ENCODE measurements at regions not wholly inside any gene's neighbourhood (a gene's known extent, or its start where the extent isn't known, plus 50 kb on each side); places are given as distances from the start of the nearest gene placed in this dataset.

DNA sequence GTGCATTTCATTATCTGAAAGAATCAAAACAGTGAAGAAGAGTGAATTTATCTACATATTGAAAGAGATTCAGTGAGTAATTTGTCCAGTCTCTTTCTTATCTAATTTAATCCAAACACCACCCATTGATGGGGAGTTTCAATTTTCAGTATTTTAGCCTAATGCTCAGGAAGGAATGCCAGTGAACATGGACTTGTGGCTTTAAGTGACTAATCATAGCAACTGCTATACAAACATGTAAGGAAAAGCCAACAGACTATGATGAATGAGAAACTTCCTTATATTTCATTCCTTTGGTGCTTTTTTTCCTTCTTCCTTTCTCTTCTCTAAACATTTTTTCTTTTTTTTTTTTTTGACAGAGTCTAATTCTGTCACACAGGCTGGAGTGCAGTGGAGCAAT, 885.8 kb downstream of the KCNJ2 start:
- DNase-seq (ENCODE audit: low read depth), result no peak
- TF ChIP-seq CTCF (IDR thresholded peaks at IDR 0.05; ENCODE audit: insufficient read depth, low read length, poor library complexity, severe bottlenecking), result no peak

DNA sequence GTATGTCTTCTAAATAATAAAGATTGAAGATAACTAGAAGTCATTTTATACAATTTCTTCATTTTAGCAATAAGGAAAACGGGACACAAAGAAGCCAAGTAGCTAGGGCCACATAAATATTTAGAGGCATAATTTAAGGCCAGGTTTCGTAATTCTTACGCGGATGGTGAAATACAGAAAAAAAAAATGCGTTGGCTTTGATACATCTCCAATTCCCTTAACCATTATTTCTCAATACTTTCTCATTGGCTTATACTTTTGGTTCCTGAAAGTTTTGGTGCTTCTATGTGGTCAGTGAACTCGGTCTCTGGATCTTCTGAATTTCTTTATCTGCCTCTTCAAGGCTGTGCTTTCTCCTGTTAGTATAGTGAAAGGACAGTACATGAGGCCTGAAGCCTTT, 888.1 kb downstream of the KCNJ2 start:
- TF ChIP-seq CTCF (IDR thresholded peaks at IDR 0.05; ENCODE audit: insufficient read depth, low read length, poor library complexity, severe bottlenecking), result no peak
- no peak for DNase-seq (ENCODE audit: low read depth)
- H3K36me3 ChIP-seq (ENCODE audit: control insufficient read depth, insufficient read depth, low read length), result no peaks in the 10 kb centered on the region
- H3K4me3 ChIP-seq (ENCODE audit: low read depth, low read length), result no peak overlapping the region
- H3K27me3 ChIP-seq (ENCODE audit: control insufficient read depth, insufficient read depth, low read length), result no peaks in the 10 kb centered on the region

More for the DNA sequence above, 885.8 kb downstream of the KCNJ2 start:
- Histone ChIP-seq H3K27me3 (ENCODE audit: control insufficient read depth, insufficient read depth, low read length) (no peaks in the 10 kb centered on the region), H3K36me3 (ENCODE audit: control insufficient read depth, insufficient read depth, low read length) (no peaks in the 10 kb centered on the region), H3K4me3 (ENCODE audit: low read depth, low read length) (no peak overlapping the region)

DNA sequence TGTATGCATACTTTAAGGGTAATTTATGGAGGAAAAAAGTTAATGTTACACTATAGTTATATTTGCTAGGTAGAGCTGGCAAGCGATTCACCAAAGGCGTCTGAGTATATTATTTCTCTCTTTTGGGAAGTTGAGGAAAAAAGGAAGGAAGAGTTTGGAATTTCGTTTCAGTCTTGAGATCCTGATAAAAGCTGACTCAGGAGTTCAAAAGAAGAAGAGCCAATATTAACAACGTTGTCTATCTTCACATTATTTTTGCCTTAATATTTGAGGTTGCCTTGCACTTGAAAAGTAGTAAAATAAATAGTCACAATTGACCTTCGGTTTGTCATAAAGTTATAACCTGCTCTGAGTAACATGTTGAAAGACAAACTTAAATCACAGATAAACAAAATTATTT, 888.6 kb downstream of the KCNJ2 start:
- Histone ChIP-seq H3K36me3 (ENCODE audit: control insufficient read depth, insufficient read depth, low read length) (no peaks in the 10 kb centered on the region), H3K27me3 (ENCODE audit: control insufficient read depth, insufficient read depth, low read length) (no peaks in the 10 kb centered on the region), H3K4me3 (ENCODE audit: low read depth, low read length) (no peak overlapping the region)
- no peak for TF ChIP-seq CTCF (IDR thresholded peaks at IDR 0.05; ENCODE audit: insufficient read depth, low read length, poor library complexity, severe bottlenecking)
- no peak for DNase-seq (ENCODE audit: low read depth)

GRCh38 chr17:71063127-71063526, 893.8 kb downstream of the KCNJ2 start:
- no peaks in the 10 kb centered on the region for H3K36me3 ChIP-seq (ENCODE audit: control insufficient read depth, insufficient read depth, low read length)
- no peak for TF ChIP-seq CTCF (IDR thresholded peaks at IDR 0.05; ENCODE audit: insufficient read depth, low read length, poor library complexity, severe bottlenecking)

DNA sequence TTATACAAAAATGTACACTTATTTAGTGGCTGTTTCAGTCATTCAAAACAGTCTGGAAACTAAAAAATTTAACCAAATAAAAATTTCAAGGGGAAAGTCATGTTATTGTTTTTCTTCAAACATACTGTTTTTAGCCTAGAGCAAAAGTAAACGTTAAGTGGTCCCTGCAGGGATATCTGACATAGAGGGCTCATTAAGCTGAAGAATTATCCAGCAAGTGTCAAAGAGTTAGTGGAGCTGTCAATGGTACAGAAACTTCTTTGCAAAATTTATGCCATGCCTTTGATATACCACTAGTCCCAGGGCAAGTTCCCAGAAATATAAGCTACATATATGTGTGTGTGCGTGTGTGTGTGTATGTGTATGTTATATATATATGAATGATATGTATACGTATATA, 894.2 kb downstream of the KCNJ2 start:
- no peak for DNase-seq (ENCODE audit: low read depth)
- Histone ChIP-seq H3K36me3 (ENCODE audit: control insufficient read depth, insufficient read depth, low read length) (no peaks in the 10 kb centered on the region), H3K4me3 (ENCODE audit: low read depth, low read length) (no peak overlapping the region), H3K27me3 (ENCODE audit: control insufficient read depth, insufficient read depth, low read length) (no peaks in the 10 kb centered on the region)
- no peak for TF ChIP-seq CTCF (IDR thresholded peaks at IDR 0.05; ENCODE audit: insufficient read depth, low read length, poor library complexity, severe bottlenecking)

More at GRCh38 chr17:71063127-71063526, 893.8 kb downstream of the KCNJ2 start:
- no peaks in the 10 kb centered on the region for H3K27me3 ChIP-seq (ENCODE audit: control insufficient read depth, insufficient read depth, low read length)
- no peak for DNase-seq (ENCODE audit: low read depth)
- H3K4me3 ChIP-seq (ENCODE audit: low read depth, low read length), result no peak overlapping the region

- no peak for TF ChIP-seq CTCF (IDR thresholded peaks at IDR 0.05; ENCODE audit: insufficient read depth, low read length, poor library complexity, severe bottlenecking)
- Histone ChIP-seq H3K36me3 (ENCODE audit: control insufficient read depth, insufficient read depth, low read length) (no peaks in the 10 kb centered on the region), H3K27me3 (ENCODE audit: control insufficient read depth, insufficient read depth, low read length) (no peaks in the 10 kb centered on the region), H3K4me3 (ENCODE audit: low read depth, low read length) (no peak overlapping the region)
- DNase-seq (ENCODE audit: low read depth), result no peak
These were observed 898.5 kb downstream of the KCNJ2 start for GRCh38 chr17:71067669-71068407.
